K562 (cell line): ENCODE measurements at regions not wholly inside any gene's neighbourhood (a gene's known extent, or its start where the extent isn't known, plus 50 kb on each side); places are given as distances from the start of the nearest gene placed in this dataset.

Experiments used
- FOXJ3 ChIP-seq: sonication (generic); formaldehyde crosslinking; IDR thresholded peaks from 2 replicates; pipeline ENCODE4 v1.4.0; 2020; ENCODE audit warnings: mild to moderate bottlenecking, missing genetic modification reagents
- HEY1 ChIP-seq: fragments of 250-450 bp; sonication (Bioruptor Pico); IDR thresholded peaks from 2 replicates; pipeline ENCODE4 v1.5.0; 2020; ENCODE audit warnings: mild to moderate bottlenecking, moderate library complexity, borderline replicate concordance
- MAFF ChIP-seq: IDR thresholded peaks from 2 replicates; pipeline ENCODE4 v1.6.1; 2012; ENCODE audit warnings: low read length, improper control_type of control experiment
- NCOA1 ChIP-seq: fragments of 450-650 bp; IDR thresholded peaks from 2 replicates; pipeline ENCODE4 v1.6.1; 2016; ENCODE audit warnings: low read depth
- SFPQ ChIP-seq: fragments of 200-400 bp; formaldehyde crosslinking; IDR thresholded peaks from 2 replicates; pipeline ENCODE4 v1.6.1; 2017; ENCODE audit warnings: mild to moderate bottlenecking, low read depth, low read length, moderate library complexity
- SMARCA4 ChIP-seq: fragments of 450-650 bp; IDR thresholded peaks from 2 replicates; pipeline ENCODE4 v1.6.1; 2016
- THAP12 ChIP-seq: fragments of 250-450 bp; sonication (Bioruptor Pico); IDR thresholded peaks from 2 replicates; pipeline ENCODE4 v1.9.0; 2021; ENCODE audit warnings: mild to moderate bottlenecking, inconsistent platforms
- ZNF124 ChIP-seq: sonication (generic); formaldehyde crosslinking; IDR thresholded peaks from 2 replicates; pipeline ENCODE4 v1.8.1; 2022; ENCODE audit warnings: missing genetic modification reagents
- ZNF316 ChIP-seq: fragments of 450-650 bp; IDR thresholded peaks from 2 replicates; pipeline ENCODE4 v1.6.1; 2016
- ZNF699 ChIP-seq: fragments of 250-450 bp; sonication (Bioruptor Pico); IDR thresholded peaks from 2 replicates; pipeline ENCODE4 v1.8.0; 2021; ENCODE audit warnings: mild to moderate bottlenecking, moderate library complexity; ENCODE audit not compliant: insufficient replicate concordance
- TF ChIP-seq, protein P1 (sequence below): IDR thresholded peaks from 2 replicates; pipeline ENCODE4 v1.6.1; 2011; ENCODE audit not compliant: insufficient read length; ENCODE audit errors: extremely low read depth

DNA sequence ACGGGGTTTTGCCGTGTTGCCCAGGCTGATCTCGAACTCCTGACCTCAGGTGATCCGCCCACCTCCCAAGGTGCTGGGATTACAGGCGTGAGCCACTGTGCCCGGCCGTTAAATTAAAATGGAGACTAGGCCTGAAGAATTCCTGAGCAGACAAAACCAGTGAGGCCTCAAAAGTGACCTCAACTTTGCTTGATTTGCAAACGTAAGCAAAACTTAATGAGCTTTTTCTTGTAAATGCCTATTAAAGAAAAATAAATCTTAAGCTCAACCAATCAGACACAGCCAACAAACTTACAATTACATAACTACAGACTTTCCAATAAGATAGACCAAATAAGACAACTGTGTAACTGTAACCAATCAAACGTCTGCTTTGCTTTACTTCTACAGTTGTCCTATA lies 111.3 kb upstream of the SEMA6A start (continued):
- TF ChIP-seq, protein P1, sequence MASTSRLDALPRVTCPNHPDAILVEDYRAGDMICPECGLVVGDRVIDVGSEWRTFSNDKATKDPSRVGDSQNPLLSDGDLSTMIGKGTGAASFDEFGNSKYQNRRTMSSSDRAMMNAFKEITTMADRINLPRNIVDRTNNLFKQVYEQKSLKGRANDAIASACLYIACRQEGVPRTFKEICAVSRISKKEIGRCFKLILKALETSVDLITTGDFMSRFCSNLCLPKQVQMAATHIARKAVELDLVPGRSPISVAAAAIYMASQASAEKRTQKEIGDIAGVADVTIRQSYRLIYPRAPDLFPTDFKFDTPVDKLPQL: no peak
- TF ChIP-seq SFPQ (no peak), NCOA1 (no peak), THAP12 (no peak), ZNF699 (CRISPR knock-in tag) (no peak), FOXJ3 (no peak), SMARCA4 (no peak), MAFF (peak; percentile 51; the same call in 1 of the 2 replicates), ZNF124 (CRISPR knock-in tag) (no peak), ZNF316 (peak; percentile 34; the same call in 1 of the 2 replicates), HEY1 (CRISPR knock-in tag) (no peak)
